DOHH2 (cell line): ENCODE measurements at regions not wholly inside any gene's neighbourhood (a gene's known extent, or its start where the extent isn't known, plus 50 kb on each side); places are given as distances from the start of the nearest gene placed in this dataset.

Experiments used
- EZH2phosphoT487 ChIP-seq: fragments of 200-600 bp; sonication (generic); IDR thresholded peaks from 2 replicates; pipeline ENCODE4 v1.6.1; 2017; ENCODE audit warnings: borderline replicate concordance, mild to moderate bottlenecking, antibody characterized with exemption, low read length, moderate library complexity, mixed read lengths
- TF ChIP-seq, protein P1 (sequence below): fragments of 200-600 bp; sonication (generic); IDR thresholded peaks from one replicate; pipeline ENCODE4 v1.5.1; 2014; ENCODE audit warnings: antibody characterized with exemption, mild to moderate bottlenecking, low read depth, low read length; ENCODE audit not compliant: poor library complexity, severe bottlenecking

- no peak for TF ChIP-seq EZH2phosphoT487
- TF ChIP-seq, protein P1, sequence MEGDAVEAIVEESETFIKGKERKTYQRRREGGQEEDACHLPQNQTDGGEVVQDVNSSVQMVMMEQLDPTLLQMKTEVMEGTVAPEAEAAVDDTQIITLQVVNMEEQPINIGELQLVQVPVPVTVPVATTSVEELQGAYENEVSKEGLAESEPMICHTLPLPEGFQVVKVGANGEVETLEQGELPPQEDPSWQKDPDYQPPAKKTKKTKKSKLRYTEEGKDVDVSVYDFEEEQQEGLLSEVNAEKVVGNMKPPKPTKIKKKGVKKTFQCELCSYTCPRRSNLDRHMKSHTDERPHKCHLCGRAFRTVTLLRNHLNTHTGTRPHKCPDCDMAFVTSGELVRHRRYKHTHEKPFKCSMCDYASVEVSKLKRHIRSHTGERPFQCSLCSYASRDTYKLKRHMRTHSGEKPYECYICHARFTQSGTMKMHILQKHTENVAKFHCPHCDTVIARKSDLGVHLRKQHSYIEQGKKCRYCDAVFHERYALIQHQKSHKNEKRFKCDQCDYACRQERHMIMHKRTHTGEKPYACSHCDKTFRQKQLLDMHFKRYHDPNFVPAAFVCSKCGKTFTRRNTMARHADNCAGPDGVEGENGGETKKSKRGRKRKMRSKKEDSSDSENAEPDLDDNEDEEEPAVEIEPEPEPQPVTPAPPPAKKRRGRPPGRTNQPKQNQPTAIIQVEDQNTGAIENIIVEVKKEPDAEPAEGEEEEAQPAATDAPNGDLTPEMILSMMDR, result no peak
These were observed 89.8 kb upstream of the MAP1LC3B2 start for GRCh38 chr12:116469344-116469743.
